HG03521 (cell line): ENCODE measurements at regions not wholly inside any gene's neighbourhood (a gene's known extent, or its start where the extent isn't known, plus 50 kb on each side); places are given as distances from the start of the nearest gene placed in this dataset.
A peak's percentile ranks its signal among the peaks of the same experiment; 100 is the strongest.
"Not testable (repeated sequence)": the region's sequence is repeated elsewhere in the genome, so short reads cannot be mapped to it uniquely, and the experiment has no call there.

Experiments used
- ATAC-seq: cut with Tn5 transposase; IDR thresholded peaks from one replicate; pipeline ENCODE4 v1.9.1; 2021; ENCODE audit warnings: mild to moderate bottlenecking, moderate library complexity; ENCODE audit not compliant: unreplicated experiment

DNA sequence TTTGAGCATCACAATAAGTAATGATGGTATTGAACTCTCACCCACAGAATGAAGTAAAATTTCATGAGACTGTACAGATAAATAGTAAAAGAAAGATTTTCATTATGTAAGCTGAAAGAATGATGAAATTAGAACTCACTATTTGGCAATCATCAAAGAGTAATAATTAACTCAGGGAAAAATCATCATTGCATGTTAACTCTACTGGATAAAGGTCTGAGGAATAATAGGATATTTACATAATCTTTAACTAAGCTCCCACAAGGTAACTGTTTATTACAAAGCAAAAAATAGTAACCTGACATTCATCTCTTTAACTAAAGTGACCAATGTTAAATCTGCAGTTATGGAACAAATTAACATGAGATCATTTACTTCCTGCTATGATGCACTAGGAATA lies 739.9 kb downstream of the FAM181B start:
- no peak for ATAC-seq

DNA sequence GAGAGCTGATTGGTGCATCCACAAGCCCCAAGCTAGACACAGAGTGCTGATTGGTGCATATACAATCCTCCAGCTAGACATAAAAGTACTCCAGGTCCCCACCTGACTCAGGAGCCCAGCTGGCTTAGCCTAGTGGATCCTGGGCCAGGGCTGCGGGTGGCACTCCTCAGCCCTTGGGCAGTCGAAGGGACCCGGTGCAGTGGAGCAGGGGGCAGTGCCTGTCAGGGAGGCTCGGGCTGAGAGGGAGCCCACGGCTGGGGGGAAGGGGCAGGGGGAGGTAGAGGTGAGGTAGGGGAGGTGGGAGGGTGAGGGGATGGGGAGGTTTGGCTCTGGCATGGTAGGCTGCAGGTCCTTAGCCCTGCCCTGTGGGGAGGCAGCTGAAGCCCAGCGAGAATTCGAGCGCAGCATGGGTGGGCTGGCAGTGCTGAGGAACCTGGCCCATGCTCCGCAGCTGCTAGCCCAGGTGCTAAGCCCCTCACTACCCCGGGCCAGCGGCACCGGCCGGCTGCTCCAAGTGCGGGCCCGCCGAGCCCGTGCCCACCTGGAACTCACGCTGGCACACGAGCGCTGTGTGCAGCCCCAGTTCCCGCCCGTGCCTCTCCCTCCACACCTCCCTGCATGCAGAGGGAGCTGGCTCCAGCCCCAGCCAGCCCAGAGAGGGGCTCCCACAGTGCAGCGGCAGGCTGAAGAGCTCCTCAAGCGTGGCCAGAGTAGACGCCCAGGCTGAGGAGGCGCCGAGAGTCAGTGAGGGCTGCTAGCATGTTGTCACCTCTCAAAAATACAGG lies 742.8 kb downstream of the FAM181B start:
- ATAC-seq, result no peak

DNA sequence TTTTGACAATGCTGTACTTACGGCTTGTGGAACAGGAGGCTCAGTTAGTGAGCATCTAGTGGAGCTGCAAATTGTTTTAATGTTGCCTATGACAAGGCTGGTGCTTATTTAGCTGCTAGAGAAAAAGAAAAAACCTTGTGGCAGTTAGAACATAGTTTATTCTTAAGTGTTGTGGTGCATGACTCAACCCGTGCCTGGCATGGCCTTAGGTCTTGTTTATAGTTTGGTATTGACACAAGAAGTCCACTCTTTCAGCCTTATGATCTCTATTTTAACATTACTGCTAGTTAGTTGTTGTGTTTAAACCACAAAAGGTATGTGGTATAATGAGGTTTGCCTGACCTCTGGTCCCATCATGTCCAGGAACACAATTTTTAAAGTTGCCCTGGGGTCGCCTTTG lies 744.6 kb downstream of the FAM181B start:
- ATAC-seq, result no peak

DNA sequence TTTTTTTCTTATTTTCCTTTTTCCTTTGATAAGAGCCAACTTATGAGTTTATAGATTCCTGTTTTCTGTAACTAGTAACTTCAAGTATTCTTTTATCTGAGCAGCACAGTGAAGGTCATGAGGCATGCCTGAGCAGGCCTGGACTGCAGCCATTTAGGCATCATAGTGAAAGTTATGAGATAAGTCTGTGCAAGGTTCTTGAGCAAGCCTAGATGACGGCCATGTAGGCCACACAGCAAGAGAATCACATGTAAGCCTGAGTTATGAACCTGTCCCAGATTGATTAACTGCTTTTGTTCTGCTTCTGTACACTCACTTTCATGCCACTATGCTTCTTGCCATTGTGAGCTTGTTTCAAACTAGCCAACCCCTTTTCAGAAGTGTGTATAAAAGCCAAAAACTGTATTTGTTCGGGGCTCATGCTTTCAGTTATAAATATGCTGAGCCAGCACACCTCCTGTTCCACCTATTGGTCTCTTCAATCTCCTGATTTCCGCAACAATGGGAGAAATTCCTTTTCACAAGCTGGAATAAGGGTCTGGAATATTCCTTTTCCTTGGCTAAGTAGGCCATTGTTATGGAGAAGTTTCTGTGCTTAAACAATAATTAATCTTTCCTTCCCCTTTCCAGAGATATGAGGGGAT lies 745.7 kb downstream of the FAM181B start:
- peak; percentile 63 for ATAC-seq

DNA sequence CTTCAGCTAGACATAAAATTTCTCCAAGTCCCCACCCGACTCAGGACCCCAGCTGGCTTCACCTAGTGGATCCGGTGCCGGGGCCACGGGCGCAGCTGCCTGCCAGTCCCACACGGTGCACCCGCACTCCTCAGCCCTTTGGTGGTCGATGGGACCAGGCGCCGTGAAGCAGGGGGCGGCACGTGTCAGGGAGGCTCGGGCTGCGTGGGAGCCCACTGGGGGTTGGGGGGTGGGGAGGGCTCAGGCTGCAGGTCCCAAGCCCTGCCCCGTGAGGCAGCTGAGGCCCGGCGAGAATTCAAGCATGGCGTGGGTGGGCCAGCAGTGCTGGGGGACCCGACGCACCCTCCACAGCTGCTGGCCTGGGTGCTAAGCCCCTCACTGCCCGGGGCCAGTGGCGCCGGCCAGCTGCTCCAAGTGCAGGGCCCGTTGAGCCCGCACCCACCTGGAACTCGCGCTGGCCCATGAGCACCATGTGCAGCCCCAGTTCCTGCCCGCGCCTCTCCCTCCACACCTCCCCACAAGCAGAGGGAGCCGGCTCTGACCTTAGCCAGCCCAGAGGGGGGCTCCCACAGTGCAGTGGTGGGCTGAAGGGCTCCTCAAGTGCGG lies 747.0 kb downstream of the FAM181B start:
- ATAC-seq, result no peak

DNA sequence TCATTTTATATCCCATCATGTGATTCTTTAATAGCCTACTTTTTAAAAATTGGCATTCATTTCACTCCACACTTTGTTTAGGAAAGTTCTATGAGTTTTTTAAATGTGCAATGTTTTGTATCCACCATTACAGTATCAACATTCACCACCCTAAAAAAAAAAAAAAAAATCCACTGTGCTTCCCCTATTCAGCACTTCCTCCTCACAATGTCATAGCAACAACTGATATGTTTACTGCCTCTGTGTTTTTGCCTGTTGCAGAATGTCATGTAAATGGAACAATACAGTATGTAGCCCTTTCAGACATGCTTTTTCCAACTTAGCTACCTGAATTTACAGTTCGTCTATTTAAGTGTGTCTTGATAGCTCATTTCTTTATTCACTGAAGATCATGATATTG lies 754.2 kb downstream of the FAM181B start:
- ATAC-seq, result no peak

DNA sequence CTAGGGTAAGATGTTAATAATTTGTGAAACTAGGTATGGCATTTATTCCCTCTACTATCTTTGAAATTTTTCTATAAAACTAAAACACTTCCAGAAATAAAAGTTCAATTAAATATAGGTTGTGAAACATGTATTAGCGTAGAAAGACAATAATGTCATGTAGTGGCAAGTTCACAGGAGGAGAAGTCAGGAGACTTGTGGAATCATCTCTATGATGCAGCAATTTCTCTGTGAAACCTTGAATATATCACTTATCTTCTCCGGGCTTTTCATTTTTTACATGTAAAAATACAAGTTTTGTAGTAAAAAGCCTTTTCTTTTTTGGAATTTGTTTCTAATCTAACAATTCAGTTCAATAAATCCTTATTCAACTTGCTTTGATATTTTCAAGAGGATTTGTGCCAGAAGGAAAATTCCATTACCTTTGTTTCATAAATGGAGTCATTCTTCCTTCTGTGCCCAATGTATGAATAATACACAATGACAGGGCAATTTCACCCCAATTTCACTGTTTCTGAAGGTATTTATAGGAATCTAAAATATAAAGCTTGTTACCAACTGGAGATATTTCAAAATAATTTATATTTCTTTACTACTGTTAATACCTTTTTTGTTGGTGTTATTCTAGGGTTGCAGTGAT lies 758.3 kb downstream of the FAM181B start:
- no peak for ATAC-seq

DNA sequence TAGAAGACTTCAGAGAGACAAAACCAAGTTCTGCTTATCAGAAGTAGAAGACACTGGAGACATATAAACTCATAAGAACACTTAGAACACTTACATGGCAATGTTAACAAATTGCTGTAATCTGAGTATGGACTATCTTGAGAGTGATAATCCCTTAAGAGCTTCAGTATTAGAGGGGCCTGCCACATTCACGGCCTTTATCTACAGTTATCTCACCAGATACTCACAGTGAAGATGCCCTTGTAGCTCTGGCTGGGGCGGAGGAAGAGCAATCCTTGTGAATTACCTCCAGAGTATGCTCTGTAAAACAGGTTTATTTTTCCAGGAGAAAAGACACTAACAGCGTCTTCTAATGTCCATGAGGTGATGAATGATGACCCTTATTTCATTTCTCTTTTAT lies 762.8 kb downstream of the FAM181B start:
- no peak for ATAC-seq

DNA sequence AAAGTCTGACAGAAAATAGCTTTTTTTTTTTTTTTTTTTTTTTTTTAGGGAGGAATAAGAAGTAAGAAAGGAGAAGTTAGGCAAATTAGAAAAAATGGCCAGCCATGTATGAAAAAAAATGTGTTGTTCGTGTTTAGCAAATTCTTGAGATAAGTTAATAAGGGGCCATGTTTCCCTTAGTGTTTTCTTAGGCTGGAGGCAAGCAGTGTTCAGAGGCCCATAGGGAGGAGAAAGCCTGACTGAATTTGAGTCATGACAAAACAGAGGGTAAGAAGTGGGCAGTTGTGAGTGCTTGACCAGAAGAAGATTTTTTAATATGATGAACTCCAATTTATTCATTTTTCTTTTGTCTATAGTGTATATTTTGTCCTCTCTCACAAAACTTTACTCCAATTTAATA lies 766.4 kb downstream of the FAM181B start:
- ATAC-seq, result no peak

DNA sequence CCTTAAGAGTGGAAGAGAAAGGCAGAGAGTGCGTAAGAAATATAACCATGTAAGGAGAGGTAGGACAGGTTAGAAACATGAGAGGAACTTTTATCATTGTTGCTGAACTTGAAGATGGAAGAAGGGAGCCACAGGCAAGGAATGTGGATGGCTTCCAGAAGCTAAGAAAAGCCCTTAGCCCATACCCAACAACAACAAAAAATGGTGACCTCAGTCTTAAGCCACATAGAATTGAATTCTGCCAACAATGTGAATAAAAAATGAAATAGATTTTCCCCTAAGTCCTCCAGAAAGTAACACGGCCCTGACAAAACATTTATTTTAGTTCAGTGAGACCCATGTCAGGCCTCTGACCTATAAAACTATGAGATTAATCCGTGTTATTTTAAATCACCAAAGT lies 767.3 kb downstream of the FAM181B start:
- no peak for ATAC-seq

DNA sequence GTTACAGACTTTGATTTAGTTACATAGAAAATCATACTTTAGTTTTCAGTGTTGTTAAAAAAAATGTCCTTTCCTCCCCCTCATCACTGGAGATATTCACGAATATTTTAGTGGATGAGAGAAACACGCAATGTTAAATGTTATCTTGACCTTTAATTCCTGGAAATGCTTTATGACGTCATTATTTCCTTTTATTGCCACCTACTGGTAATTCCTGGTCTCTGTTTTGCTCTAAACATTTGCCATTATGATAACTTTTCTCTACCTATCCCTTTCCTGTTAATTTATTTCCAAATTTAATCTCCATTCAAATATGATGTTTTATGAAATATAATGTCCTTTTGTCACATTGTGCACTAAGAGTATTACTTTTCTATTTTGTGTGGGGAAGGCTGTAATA lies 770.6 kb downstream of the FAM181B start:
- ATAC-seq, result no peak

DNA sequence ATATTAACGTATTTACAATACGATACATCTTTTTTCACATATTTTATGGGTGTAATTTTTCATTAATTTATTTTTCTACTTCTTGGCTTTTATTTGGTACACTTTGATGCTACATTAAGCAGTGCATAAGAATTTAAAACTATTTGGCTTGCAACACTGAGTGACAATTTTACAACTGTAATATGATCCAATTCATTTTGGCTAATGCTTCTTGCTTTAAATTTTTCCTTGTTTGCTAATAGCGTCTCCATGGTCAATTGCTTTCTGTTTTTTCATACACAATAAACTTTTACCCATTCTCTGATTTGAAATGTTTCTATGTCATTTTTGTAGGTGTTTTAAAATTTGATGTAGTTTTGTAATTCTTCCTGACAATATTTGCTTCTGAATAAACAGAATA lies 773.2 kb downstream of the FAM181B start:
- no peak for ATAC-seq

DNA sequence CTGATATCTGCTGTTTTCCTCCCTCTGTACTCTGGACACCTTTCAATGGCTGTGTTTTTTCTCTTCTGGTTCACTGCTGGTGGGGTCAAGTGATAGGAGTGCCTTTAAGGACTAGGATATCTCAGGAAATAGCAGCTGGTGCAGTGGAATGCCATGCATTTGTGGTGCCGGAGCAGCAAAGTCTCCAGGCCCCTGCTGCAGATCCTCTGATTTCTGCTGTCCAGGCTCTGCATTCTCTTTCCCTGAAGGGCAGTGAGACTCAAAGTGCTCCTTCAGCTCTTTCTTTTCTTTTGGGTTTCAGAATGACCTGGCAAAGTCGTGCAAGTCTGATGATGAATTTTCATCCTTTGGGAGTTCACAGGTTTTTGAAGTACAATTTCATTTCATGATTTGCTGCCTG lies 774.3 kb downstream of the FAM181B start:
- ATAC-seq, result no peak

DNA sequence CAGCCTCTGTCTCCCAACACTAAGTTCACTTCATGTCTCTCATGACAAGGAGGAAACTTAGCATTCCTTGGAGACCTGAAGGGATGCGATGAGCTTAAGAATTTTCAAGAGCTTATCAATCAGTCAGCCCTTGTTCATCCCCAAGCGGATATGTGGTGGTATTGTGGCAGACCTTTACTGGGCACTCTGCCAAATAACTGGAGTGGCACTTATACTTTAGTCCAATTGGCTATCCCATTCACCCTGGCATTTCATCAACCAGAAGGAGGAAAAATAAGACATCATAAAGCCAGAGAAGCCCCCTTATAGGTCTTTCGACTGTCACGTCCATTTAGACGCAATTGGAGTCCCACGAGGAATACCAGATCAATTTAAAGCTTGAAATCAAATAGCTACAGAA lies 779.4 kb downstream of the FAM181B start:
- not testable (repeated sequence) for ATAC-seq

DNA sequence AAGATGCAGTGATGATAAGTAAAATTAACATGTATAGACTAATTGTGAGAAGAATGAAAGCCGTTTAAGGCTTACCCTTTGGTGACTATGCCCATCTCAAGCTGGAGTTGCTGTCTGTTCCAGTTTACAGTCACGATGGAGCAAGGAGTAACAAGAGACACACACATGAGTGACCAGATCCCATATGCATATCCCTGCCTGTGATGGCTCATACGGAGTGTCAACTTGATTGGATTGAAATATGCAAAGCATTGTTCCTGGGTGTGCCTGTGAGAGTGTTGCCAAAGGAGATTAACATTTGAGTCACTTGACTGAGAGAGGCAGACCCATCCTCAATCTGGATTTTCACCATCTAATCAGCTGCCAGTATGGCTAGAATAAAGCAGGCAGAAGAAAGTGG lies 786.8 kb downstream of the FAM181B start:
- ATAC-seq, result no peak

DNA sequence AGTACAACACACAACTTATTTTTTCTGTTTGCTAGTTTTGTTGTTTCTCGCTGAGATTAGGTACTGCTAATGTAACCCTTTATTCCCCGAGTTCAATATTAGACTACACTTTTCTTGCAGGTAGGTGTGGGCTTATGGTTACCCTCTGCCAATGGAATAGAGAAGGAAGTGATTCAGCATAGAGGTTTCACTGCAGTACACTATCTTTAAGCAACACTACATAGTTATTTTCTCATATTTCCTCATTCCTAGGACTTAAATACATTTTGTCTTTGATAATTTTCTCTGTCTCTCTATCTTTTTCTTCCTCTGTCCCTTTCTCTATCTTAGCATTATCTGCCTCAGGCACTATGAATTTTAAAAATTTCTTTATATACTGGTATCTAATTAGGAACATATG lies 791.0 kb downstream of the FAM181B start:
- no peak for ATAC-seq

DNA sequence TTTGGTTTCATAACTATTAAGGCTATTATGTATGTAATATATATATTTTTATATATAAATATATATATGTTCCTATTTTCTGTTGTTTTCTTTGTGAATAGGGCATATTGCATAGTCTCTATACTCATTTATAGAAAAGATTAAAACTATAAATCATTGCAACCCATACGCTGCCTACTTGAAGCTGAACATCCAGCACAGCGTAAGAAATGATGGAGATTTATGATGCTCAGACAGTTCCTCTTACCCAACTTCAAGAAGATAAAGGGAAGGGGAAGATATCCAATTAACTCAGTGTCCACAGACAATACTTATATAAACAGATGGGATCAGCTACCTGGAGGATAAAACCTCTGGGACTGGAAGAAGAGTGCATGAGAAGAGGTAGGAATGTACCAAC lies 791.7 kb downstream of the FAM181B start:
- no peak for ATAC-seq

DNA sequence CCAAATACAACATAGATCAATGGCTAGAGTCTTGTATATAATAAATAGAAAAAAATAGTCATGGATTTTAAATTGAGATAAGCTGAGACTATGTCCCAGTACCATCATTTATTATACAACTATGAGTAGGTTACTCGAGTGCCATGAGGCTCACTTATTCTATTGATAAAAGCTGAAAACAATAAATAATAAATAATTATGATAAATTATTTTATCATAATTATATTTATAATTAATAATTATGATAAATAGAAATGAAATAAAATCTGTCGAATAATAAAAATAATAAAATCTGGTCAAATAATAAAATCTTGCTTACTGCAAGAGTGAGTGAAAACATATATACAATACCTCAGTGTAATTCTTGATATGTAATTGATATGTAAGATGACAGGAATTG lies 801.4 kb downstream of the FAM181B start:
- no peak for ATAC-seq

DNA sequence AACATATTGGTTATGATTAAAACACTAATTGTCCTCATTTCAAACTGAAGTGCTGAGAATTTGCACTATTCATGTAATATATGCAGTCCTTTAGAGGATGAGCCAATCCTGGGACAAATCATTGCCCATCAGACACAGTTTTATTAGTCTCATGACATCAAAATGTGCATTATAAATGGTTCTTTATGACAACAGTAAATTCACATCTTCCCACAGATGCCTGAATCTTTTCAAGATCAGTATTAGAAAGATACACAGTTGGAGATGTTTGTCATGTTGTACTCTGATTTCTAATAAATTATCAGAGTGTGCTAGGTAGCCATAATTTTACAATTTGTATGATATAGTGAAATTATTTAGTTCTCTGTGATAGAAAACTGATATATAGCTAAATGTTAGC lies 813.5 kb downstream of the FAM181B start:
- ATAC-seq, result no peak

DNA sequence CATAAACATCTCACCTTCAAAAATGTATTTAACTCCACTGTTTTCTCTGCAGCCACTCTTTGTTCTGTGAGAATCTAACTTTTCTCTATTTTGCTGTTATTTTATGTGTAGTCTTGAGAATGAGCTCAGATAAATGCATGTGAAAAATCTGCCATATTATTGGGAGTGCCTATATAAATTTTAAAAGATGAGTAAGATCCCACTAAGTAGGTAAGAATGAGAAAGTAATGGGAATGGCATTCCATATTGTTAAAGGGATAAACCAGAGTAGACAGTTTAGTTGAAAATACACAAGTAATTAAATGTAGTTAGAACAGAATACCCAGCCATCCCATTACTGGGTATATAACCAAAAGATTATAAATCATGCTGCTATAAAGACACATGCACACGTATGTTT lies 817.2 kb downstream of the FAM181B start:
- no peak for ATAC-seq

DNA sequence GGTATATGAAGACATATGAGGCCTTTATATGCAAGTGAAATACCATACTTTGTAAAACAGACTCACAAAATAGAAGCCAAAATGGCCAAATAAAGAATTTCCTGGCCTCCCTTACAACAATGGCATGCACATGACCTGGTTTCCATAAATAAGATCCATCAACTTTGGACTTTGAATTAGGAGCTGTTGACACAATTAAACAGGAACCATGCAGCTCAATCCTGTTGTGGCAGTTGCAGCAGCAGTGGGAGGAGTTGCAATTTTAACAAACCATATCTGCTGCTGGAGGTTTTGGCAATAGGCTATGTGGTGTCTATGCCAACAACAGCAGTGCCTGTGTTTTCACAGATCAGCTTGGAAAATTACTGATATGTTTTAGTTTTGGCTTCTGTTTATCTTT lies 818.6 kb downstream of the FAM181B start:
- no peak for ATAC-seq

DNA sequence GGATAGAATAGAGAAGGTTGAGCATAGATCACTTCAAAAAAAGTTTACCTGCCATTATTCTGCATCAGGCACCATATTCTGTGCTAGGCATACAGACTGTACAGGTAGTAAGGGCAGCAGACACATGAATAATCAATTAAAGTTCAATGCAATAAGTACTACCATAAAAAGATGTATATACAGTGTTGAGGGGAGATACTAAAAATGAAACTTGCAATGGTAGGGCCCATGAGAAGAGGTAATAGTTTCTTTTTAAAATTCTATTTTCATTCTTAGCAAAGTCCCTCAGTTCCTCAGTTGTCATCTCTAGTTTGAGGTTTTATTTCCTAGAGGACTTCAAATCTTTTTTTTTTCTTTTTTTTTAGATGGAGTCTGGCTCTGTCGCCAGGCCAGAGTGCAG lies 819.9 kb downstream of the FAM181B start:
- ATAC-seq, result no peak
